ENCODE measurements at regions not wholly inside any gene's neighbourhood (a gene's known extent, or its start where the extent isn't known, plus 50 kb on each side); places are given as distances from the start of the nearest gene placed in this dataset.

DNA sequence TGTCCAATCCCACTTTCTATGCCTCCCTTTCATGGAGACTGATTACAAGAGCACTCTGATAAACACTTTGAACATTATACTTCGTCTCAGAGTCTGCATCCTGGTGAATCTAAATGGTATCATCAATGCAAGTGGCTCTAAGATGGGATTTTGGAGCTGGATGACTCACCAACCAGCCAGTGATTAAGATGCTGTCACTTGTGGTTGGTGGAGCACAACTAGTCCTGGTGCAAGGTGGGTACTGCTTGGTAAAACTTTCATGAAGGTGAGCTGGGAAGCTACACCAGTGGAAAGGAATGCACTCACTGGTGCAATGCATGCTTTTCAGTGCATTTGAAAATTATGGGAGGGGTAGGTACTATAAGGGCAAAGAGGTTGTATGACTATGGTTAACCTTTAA, 137.7 kb upstream of the TRIB2 start:
- CTCF ChIA-PET: no interaction called here
- TF ChIP-seq SIN3A (IDR thresholded peaks at IDR 0.05; ENCODE audit: borderline replicate concordance, insufficient read depth, low read depth, low read length): no peak
- intact Hi-C loops (cut with micrococcal nuclease; ENCODE audit: unreplicated experiment): no loop called here

GRCh38 chr2:12584338-12584737, 132.4 kb upstream of the TRIB2 start:
- ATAC-seq (no peak), DNase-seq (ENCODE audit: low read depth, low spot score) (no peak)
- BruUV-seq (replicated peaks): no TSS peak
- POLR2A ChIA-PET: no interaction called here
- CTCF ChIA-PET: no interaction called here
- in situ Hi-C loops (cut with HindIII; ENCODE audit: low pct_unique_long_range_greater_than_20kb, low sequenced_read_pairs): no loop called here
- H3K27ac ChIP-seq (ENCODE audit: low read length): no peak overlapping the region
- TF ChIP-seq SIN3A (IDR thresholded peaks at IDR 0.05; ENCODE audit: borderline replicate concordance, insufficient read depth, low read depth, low read length) (no peak), POLR2AphosphoS5 (IDR thresholded peaks at IDR 0.05; ENCODE audit: low read depth, low read length) (no peak), TCF7L2 (IDR thresholded peaks at IDR 0.05; ENCODE audit: low read depth, low read length) (no peak)
- TF ChIP-seq, protein P1, sequence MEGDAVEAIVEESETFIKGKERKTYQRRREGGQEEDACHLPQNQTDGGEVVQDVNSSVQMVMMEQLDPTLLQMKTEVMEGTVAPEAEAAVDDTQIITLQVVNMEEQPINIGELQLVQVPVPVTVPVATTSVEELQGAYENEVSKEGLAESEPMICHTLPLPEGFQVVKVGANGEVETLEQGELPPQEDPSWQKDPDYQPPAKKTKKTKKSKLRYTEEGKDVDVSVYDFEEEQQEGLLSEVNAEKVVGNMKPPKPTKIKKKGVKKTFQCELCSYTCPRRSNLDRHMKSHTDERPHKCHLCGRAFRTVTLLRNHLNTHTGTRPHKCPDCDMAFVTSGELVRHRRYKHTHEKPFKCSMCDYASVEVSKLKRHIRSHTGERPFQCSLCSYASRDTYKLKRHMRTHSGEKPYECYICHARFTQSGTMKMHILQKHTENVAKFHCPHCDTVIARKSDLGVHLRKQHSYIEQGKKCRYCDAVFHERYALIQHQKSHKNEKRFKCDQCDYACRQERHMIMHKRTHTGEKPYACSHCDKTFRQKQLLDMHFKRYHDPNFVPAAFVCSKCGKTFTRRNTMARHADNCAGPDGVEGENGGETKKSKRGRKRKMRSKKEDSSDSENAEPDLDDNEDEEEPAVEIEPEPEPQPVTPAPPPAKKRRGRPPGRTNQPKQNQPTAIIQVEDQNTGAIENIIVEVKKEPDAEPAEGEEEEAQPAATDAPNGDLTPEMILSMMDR (IDR thresholded peaks at IDR 0.05): no peak
- TF ChIP-seq, protein P2, sequence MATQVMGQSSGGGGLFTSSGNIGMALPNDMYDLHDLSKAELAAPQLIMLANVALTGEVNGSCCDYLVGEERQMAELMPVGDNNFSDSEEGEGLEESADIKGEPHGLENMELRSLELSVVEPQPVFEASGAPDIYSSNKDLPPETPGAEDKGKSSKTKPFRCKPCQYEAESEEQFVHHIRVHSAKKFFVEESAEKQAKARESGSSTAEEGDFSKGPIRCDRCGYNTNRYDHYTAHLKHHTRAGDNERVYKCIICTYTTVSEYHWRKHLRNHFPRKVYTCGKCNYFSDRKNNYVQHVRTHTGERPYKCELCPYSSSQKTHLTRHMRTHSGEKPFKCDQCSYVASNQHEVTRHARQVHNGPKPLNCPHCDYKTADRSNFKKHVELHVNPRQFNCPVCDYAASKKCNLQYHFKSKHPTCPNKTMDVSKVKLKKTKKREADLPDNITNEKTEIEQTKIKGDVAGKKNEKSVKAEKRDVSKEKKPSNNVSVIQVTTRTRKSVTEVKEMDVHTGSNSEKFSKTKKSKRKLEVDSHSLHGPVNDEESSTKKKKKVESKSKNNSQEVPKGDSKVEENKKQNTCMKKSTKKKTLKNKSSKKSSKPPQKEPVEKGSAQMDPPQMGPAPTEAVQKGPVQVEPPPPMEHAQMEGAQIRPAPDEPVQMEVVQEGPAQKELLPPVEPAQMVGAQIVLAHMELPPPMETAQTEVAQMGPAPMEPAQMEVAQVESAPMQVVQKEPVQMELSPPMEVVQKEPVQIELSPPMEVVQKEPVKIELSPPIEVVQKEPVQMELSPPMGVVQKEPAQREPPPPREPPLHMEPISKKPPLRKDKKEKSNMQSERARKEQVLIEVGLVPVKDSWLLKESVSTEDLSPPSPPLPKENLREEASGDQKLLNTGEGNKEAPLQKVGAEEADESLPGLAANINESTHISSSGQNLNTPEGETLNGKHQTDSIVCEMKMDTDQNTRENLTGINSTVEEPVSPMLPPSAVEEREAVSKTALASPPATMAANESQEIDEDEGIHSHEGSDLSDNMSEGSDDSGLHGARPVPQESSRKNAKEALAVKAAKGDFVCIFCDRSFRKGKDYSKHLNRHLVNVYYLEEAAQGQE (IDR thresholded peaks at IDR 0.05; ENCODE audit: insufficient read depth in 1 of 2, low read depth in 2 of 2, low read length in 1 of 2): no peak
- H3K4me3 ChIP-seq (ENCODE audit: low read depth in 2 of 2, low read length in 2 of 2): no peak overlapping the region
- no peaks in the 10 kb centered on the region for H3K36me3 ChIP-seq (ENCODE audit: control insufficient read depth, insufficient read depth, low read length)
- no peaks in the 10 kb centered on the region for H3K27me3 ChIP-seq (ENCODE audit: control insufficient read depth, insufficient read depth, low read length)
- intact Hi-C loops (cut with micrococcal nuclease; ENCODE audit: unreplicated experiment): no loop called here
- no peaks in the 10 kb centered on the region for H3K4me1 ChIP-seq (ENCODE audit: control insufficient read depth, insufficient read depth, low read length)
- H3K9me3 ChIP-seq (ENCODE audit: control insufficient read depth, insufficient read depth, low read depth, low read length): no peaks in the 10 kb centered on the region

More for the DNA sequence above, 137.7 kb upstream of the TRIB2 start:
- H3K36me3 ChIP-seq (ENCODE audit: control insufficient read depth, insufficient read depth, low read length): no peaks in the 10 kb centered on the region
- H3K4me1 ChIP-seq (ENCODE audit: control insufficient read depth, insufficient read depth, low read length): no peaks in the 10 kb centered on the region
- DNase-seq (ENCODE audit: low read depth, low spot score): no peak
- no peaks in the 10 kb centered on the region for H3K9me3 ChIP-seq (ENCODE audit: control insufficient read depth, insufficient read depth, low read depth, low read length)
- in situ Hi-C loops (cut with HindIII; ENCODE audit: low pct_unique_long_range_greater_than_20kb, low sequenced_read_pairs): no loop called here
- no TSS peak for BruUV-seq (replicated peaks)
- H3K27ac ChIP-seq (ENCODE audit: low read length): no peak overlapping the region
- no peak overlapping the region for H3K4me3 ChIP-seq (ENCODE audit: low read depth in 2 of 2, low read length in 2 of 2)
- POLR2A ChIA-PET: no interaction called here
- no peak for ATAC-seq
- no peaks in the 10 kb centered on the region for H3K27me3 ChIP-seq (ENCODE audit: control insufficient read depth, insufficient read depth, low read length)

DNA sequence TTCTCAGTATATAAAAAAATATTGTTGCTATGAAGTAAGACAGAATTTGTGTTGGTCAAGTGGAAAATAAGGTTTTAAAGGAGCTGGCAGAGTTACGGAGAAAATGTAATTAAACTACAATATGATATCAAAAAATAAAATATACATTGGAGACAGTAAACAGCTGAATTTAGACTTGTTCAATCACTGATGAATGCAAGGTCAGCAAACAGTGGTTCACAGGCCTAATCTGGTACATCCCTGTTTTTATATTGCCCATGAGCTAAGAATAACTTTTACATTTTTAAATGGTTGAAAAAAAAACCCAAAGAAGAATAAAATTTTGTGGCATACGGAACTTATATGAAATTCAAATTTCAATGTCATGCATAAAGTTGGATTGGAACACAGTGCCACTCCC, 131.0 kb upstream of the TRIB2 start:
- ChIA-PET POLR2A (no interaction called here), CTCF (no interaction called here)
- no peak overlapping the region for H3K27ac ChIP-seq (ENCODE audit: low read length)
- no peaks in the 10 kb centered on the region for H3K4me1 ChIP-seq (ENCODE audit: control insufficient read depth, insufficient read depth, low read length)
- no TSS peak for BruUV-seq (replicated peaks)
- H3K36me3 ChIP-seq (ENCODE audit: control insufficient read depth, insufficient read depth, low read length): no peaks in the 10 kb centered on the region
- ATAC-seq (no peak), DNase-seq (ENCODE audit: low read depth, low spot score) (no peak)
- H3K4me3 ChIP-seq (ENCODE audit: low read depth in 2 of 2, low read length in 2 of 2): no peak overlapping the region
- TF ChIP-seq, protein P2 (IDR thresholded peaks at IDR 0.05; ENCODE audit: insufficient read depth in 1 of 2, low read depth in 2 of 2, low read length in 1 of 2): no peak
- TF ChIP-seq SIN3A (IDR thresholded peaks at IDR 0.05; ENCODE audit: borderline replicate concordance, insufficient read depth, low read depth, low read length) (no peak), TCF7L2 (IDR thresholded peaks at IDR 0.05; ENCODE audit: low read depth, low read length) (no peak), POLR2AphosphoS5 (IDR thresholded peaks at IDR 0.05; ENCODE audit: low read depth, low read length) (no peak)
- TF ChIP-seq, protein P1 (IDR thresholded peaks at IDR 0.05): no peak
- in situ Hi-C loops (cut with HindIII; ENCODE audit: low pct_unique_long_range_greater_than_20kb, low sequenced_read_pairs) (no loop called here), intact Hi-C loops (cut with micrococcal nuclease; ENCODE audit: unreplicated experiment) (no loop called here)
- H3K27me3 ChIP-seq (ENCODE audit: control insufficient read depth, insufficient read depth, low read length): no peaks in the 10 kb centered on the region
- H3K9me3 ChIP-seq (ENCODE audit: control insufficient read depth, insufficient read depth, low read depth, low read length): no peaks in the 10 kb centered on the region

All from Panc1 (cell line).